ENCODE measurements at regions not wholly inside any gene's neighbourhood (a gene's known extent, or its start where the extent isn't known, plus 50 kb on each side); places are given as distances from the start of the nearest gene placed in this dataset.

DNA sequence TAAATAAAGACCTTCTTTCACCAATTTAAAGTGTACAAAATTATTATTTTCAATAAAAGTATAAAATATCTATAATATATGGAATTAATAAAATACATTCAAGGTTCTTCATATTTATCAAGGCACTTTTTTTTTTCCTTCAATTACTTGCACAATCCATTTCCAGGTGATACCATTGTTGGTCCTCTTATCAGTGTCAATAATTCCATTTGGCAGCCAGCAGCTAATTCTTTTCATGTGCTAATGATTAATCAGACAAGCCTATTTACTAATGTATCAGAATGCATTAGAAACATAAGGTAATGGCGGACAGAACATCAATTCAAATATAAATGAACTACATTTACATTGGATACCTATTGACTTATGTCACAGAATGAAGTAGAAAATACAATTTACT, 622.2 kb downstream of the TOX3 start:
- TF ChIP-seq, protein P1, sequence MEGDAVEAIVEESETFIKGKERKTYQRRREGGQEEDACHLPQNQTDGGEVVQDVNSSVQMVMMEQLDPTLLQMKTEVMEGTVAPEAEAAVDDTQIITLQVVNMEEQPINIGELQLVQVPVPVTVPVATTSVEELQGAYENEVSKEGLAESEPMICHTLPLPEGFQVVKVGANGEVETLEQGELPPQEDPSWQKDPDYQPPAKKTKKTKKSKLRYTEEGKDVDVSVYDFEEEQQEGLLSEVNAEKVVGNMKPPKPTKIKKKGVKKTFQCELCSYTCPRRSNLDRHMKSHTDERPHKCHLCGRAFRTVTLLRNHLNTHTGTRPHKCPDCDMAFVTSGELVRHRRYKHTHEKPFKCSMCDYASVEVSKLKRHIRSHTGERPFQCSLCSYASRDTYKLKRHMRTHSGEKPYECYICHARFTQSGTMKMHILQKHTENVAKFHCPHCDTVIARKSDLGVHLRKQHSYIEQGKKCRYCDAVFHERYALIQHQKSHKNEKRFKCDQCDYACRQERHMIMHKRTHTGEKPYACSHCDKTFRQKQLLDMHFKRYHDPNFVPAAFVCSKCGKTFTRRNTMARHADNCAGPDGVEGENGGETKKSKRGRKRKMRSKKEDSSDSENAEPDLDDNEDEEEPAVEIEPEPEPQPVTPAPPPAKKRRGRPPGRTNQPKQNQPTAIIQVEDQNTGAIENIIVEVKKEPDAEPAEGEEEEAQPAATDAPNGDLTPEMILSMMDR (IDR thresholded peaks at IDR 0.05; ENCODE audit: extremely low read depth in 1 of 2, insufficient read depth in 1 of 2, low read depth in 1 of 2, low read length in 2 of 2): no peak
- TF ChIP-seq GATA2 (IDR thresholded peaks at IDR 0.05; ENCODE audit: insufficient read depth, insufficient read length, low read depth, low read length): no peak
- TF ChIP-seq, protein P2, sequence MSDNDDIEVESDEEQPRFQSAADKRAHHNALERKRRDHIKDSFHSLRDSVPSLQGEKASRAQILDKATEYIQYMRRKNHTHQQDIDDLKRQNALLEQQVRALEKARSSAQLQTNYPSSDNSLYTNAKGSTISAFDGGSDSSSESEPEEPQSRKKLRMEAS (IDR thresholded peaks at IDR 0.05; ENCODE audit: insufficient read depth, insufficient read length): no peak

All from endothelial cell of umbilical vein (primary cell).